Right lobe of liver (tissue), 4 donors: ENCODE measurements at regions not wholly inside any gene's neighbourhood (a gene's known extent, or its start where the extent isn't known, plus 50 kb on each side); places are given as distances from the start of the nearest gene placed in this dataset.
"Not testable (repeated sequence)": the region's sequence is repeated elsewhere in the genome, so short reads cannot be mapped to it uniquely, and the experiment has no call there.

ENCODE experiments used
- POLR2A ChIP-seq: fragments of 450-650 bp; IDR thresholded peaks from one replicate; pipeline ENCODE4 v1.6.1; 2017; ENCODE audit warnings: antibody characterized with exemption, mild to moderate bottlenecking
- TF ChIP-seq, protein P1 (sequence below), 4 donors: fragments of 200-600 bp in 3 of 4; fragments of 450-650 bp in 1 of 4; IDR thresholded peaks; one replicate each; pipeline versions ENCODE4 v1.5.1 to v1.8.0; 2016 to 2022; ENCODE audit warnings: antibody characterized with exemption in 4 of 4, mild to moderate bottlenecking in 2 of 4
- donor health status: DM: no; HTN: no; CAD: no.
- donor health status: DM: no; HTN: no; CAD: no.
- donor health status: DM: no; HTN: yes; CAD: no.

DNA sequence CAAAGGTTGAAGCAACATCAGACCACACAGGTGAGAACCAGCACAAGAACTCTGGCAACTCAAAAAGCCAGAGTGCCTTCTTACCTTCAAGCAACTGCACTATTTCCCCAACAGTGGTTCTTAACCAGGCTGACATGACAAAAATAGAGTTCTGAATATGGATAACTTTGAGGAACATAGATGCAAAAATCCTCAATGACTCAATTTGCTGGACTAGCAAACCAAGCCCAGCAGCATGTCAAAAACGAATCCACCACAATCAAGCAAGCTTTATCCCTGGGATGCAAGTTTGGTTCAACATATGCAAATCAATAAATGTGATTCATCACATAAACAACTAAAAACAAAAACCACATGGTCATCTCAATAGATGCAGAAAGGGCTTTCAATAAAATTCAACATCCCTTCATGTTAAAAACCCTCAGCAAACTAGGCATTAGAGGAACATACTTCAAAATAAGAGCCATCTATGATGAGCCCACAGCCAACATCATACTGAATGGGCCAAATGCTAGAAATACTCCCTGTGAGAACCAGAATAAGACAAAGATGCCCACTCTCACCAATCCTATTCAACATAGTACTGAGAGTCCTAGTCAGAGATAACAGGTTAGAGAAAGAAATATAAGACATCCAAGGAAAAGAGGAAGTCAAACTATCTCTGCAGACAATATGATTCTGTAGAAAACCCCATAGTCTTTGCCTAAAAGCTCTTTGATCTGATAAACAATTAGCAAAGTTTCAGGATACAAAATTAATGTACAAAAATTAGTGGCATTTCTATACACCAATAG is 110.5 kb upstream of the NBPF19 start:
- TF ChIP-seq POLR2A: not testable (repeated sequence)
- TF ChIP-seq, protein P1, sequence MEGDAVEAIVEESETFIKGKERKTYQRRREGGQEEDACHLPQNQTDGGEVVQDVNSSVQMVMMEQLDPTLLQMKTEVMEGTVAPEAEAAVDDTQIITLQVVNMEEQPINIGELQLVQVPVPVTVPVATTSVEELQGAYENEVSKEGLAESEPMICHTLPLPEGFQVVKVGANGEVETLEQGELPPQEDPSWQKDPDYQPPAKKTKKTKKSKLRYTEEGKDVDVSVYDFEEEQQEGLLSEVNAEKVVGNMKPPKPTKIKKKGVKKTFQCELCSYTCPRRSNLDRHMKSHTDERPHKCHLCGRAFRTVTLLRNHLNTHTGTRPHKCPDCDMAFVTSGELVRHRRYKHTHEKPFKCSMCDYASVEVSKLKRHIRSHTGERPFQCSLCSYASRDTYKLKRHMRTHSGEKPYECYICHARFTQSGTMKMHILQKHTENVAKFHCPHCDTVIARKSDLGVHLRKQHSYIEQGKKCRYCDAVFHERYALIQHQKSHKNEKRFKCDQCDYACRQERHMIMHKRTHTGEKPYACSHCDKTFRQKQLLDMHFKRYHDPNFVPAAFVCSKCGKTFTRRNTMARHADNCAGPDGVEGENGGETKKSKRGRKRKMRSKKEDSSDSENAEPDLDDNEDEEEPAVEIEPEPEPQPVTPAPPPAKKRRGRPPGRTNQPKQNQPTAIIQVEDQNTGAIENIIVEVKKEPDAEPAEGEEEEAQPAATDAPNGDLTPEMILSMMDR (IDR thresholded peaks at IDR 0.05): not testable (repeated sequence)
